Lower leg skin (tissue), 3 donors: ENCODE measurements at regions not wholly inside any gene's neighbourhood (a gene's known extent, or its start where the extent isn't known, plus 50 kb on each side); places are given as distances from the start of the nearest gene placed in this dataset.

ENCODE experiments used
- POLR2A ChIP-seq, 2 donors: fragments of 450-650 bp; IDR thresholded peaks; one replicate each; pipeline ENCODE4 v1.6.1; 2016 to 2017; ENCODE audit warnings: antibody characterized with exemption in 2 of 2, mild to moderate bottlenecking in 1 of 2, moderate library complexity in 1 of 2
- TF ChIP-seq, protein P1 (sequence below), 3 donors: fragments of 450-650 bp; IDR thresholded peaks; one replicate each; pipeline ENCODE4 v1.5.1; 2016; ENCODE audit warnings: antibody characterized with exemption in 3 of 3, mild to moderate bottlenecking in 3 of 3, moderate library complexity in 2 of 3

DNA sequence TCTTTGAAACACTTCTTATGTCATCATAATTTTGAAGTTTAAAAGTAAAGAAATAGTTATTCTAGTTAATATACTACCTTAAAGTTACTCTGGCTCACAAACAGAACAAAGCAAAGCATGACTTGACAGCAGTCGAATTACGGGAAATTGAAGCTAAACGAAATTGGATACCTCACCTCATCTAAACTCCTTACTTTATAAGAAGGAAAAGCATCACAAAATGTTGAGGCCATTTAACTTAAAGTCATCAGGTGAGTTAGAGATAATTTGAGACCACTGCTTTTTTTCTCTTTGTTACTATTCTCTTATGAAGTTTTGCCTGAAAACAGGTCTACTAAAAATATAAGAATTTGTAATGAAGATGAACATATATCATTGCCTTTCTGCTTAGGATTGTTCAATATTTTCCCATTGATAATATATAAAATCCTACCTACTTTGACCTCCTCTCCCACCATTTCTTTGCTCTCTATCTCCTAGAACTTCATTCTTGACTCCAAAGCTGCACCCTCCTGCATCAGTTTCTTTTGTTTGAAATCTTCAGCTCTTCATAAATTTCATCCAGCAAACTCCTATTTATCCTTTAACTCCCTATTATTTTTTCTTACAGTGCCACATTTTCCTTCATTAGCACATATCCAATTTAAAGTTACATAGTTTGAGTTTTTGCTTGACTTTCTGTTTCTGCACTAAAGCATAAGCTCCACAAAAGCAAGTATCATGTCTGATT lies 510.7 kb upstream of the ZNF337 start:
- TF ChIP-seq POLR2A (IDR thresholded peaks at IDR 0.05), result no peak
- TF ChIP-seq, protein P1, sequence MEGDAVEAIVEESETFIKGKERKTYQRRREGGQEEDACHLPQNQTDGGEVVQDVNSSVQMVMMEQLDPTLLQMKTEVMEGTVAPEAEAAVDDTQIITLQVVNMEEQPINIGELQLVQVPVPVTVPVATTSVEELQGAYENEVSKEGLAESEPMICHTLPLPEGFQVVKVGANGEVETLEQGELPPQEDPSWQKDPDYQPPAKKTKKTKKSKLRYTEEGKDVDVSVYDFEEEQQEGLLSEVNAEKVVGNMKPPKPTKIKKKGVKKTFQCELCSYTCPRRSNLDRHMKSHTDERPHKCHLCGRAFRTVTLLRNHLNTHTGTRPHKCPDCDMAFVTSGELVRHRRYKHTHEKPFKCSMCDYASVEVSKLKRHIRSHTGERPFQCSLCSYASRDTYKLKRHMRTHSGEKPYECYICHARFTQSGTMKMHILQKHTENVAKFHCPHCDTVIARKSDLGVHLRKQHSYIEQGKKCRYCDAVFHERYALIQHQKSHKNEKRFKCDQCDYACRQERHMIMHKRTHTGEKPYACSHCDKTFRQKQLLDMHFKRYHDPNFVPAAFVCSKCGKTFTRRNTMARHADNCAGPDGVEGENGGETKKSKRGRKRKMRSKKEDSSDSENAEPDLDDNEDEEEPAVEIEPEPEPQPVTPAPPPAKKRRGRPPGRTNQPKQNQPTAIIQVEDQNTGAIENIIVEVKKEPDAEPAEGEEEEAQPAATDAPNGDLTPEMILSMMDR (IDR thresholded peaks at IDR 0.05), result no peak
